K562 (cell line): ENCODE measurements at regions not wholly inside any gene's neighbourhood (a gene's known extent, or its start where the extent isn't known, plus 50 kb on each side); places are given as distances from the start of the nearest gene placed in this dataset.

Source experiments
- ATAC-seq: fragments of 200-7000 bp; cut with Tn5 transposase; 3 replicates; pipeline ENCODE4 v1.9.1; 2020; ENCODE audit warnings: moderate library complexity
- BruUV-seq: library from RNA; stranded (reverse); fragments of 400-500 nt; replicated peaks from 2 replicates; lab custom pipeline; 2021; lab: Mats Ljungman, UMichigan
- CTCF ChIA-PET: fragments of 300-600 bp; formaldehyde crosslinking; extraction: SDS; loops from one replicate; lab custom pipeline; 2021; ENCODE audit warnings: low intra/inter-chr PET ratio; lab: Yijun Ruan, JAX
- POLR2A ChIA-PET: fragments of 300-600, 350-650 bp; sonication (Branson Sonifier 250); formaldehyde crosslinking; extraction: SDS; loops from one replicate; lab custom pipeline; 2021; ENCODE audit warnings: antibody characterized with exemption, inconsistent platforms; lab: Yijun Ruan, JAX
- DNase-seq, 4 experiments: peaks; one replicate each; pipeline versions ENCODE4 v3.0.0 to v3.0.0-alpha.2; 2011 to 2018; ENCODE audit warnings: low spot score in 3 of 4, mixed read lengths in 3 of 4; ENCODE audit errors: extremely low read depth in 1 of 4
- FAIRE-seq: peaks from 2 replicates; lab custom pipeline; 2011; peaks lifted over from hg19 to GRCh38; lab: Jason Lieb, UNC
- H2AFZ ChIP-seq: 2 replicates; pipeline ENCODE4 v1.6.0; 2011; ENCODE audit warnings: low read depth, low read length, control low read depth, inconsistent platforms
- H3K27ac ChIP-seq: fragments of 200-600 bp; 3 replicates; pipeline ENCODE4 v1.8.0; 2011; ENCODE audit warnings: low read depth, mild to moderate bottlenecking, control low read depth, inconsistent platforms, low read length, moderate library complexity, mixed read lengths; ENCODE audit errors: extremely low read depth
- H3K27me3 ChIP-seq, 2 experiments: fragments of 300-600 bp in 1 of 2; 2 replicates in 1 of 2; 3 replicates in 1 of 2; pipeline versions ENCODE4 v1.6.0 to v1.8.0; 2011; ENCODE audit warnings: inconsistent platforms in 2 of 2, low read length in 2 of 2, mild to moderate bottlenecking in 1 of 2, mixed read lengths in 1 of 2, moderate library complexity in 1 of 2; ENCODE audit not compliant: control insufficient read depth in 2 of 2, insufficient read depth in 2 of 2
- H3K36me3 ChIP-seq: fragments of 300-600 bp; 3 replicates; pipeline ENCODE4 v1.8.0; 2011; ENCODE audit warnings: mild to moderate bottlenecking, low read length, inconsistent platforms; ENCODE audit not compliant: control insufficient read depth, insufficient read depth
- H3K4me1 ChIP-seq, 2 experiments: fragments of 200-600 bp in 1 of 2; replicated peaks in 1 of 2; 2 replicates in 1 of 2; 3 replicates in 1 of 2; pipeline versions ENCODE4 v1.5.1 to v1.8.0; 2011; ENCODE audit warnings: inconsistent platforms in 2 of 2, low read length in 2 of 2, mild to moderate bottlenecking in 1 of 2, mixed read lengths in 1 of 2, moderate library complexity in 1 of 2; ENCODE audit not compliant: control insufficient read depth in 2 of 2, insufficient read depth in 2 of 2
- H3K4me2 ChIP-seq: 2 replicates; pipeline ENCODE4 v1.6.1; 2011; ENCODE audit warnings: low read length, control low read depth, inconsistent platforms, mixed read lengths; ENCODE audit not compliant: insufficient read depth
- H3K4me3 ChIP-seq: fragments of 200-600 bp; sonication (generic), shearing (Covaris generic); 2 replicates; pipeline ENCODE4 v1.5.1; 2016; ENCODE audit warnings: control low read depth, inconsistent platforms
- H3K79me2 ChIP-seq: fragments of 200-600 bp; 3 replicates; pipeline ENCODE4 v1.8.0; 2011; ENCODE audit warnings: low read length, inconsistent platforms; ENCODE audit not compliant: control insufficient read depth, insufficient read depth
- H3K9ac ChIP-seq, 2 experiments: 2 replicates each; pipeline versions ENCODE4 v1.6.0 to v1.6.1; 2011; ENCODE audit warnings: low read depth in 2 of 2, low read length in 2 of 2, control low read depth in 1 of 2, inconsistent platforms in 1 of 2, mild to moderate bottlenecking in 1 of 2, mixed read lengths in 1 of 2; ENCODE audit not compliant: insufficient read depth in 1 of 2
- H3K9me1 ChIP-seq: one replicate; pipeline ENCODE4 v1.6.0; 2011; ENCODE audit warnings: inconsistent platforms, mild to moderate bottlenecking, low read length, moderate library complexity; ENCODE audit not compliant: control insufficient read depth, insufficient read depth
- H3K9me3 ChIP-seq: replicated peaks from 2 replicates; pipeline ENCODE4 v1.5.1; 2011; ENCODE audit warnings: low read depth, low read length, inconsistent platforms; ENCODE audit not compliant: control insufficient read depth, insufficient read depth
- H4K20me1 ChIP-seq: replicated peaks from 2 replicates; pipeline ENCODE4 v1.6.1; 2011; ENCODE audit warnings: low read length, inconsistent platforms, mixed read lengths; ENCODE audit not compliant: control insufficient read depth, insufficient read depth
- BRD9 ChIP-seq: fragments of 450-650 bp; IDR thresholded peaks from 2 replicates; pipeline ENCODE4 v1.6.1; 2018; ENCODE audit warnings: low read depth; ENCODE audit not compliant: partially characterized antibody
- FOXK1 ChIP-seq: sonication (generic); formaldehyde crosslinking; IDR thresholded peaks from 2 replicates; pipeline ENCODE4 v1.8.0; 2022; ENCODE audit warnings: missing genetic modification reagents, mild to moderate bottlenecking, borderline replicate concordance
- MCM7 ChIP-seq, 2 experiments: fragments of 450-650 bp; IDR thresholded peaks; 2 replicates each; pipeline ENCODE4 v1.6.1; 2016 to 2018
- MYC ChIP-seq, 2 experiments: fragments of 250-450 bp in 1 of 2; sonication (Bioruptor Pico) in 1 of 2; IDR thresholded peaks; 2 replicates each; pipeline versions ENCODE4 v1.5.1 to v1.6.1; 2012 to 2021; ENCODE audit warnings: low read depth in 2 of 2, borderline replicate concordance in 1 of 2, improper control_type of control experiment in 1 of 2, low read length in 1 of 2, mild to moderate bottlenecking in 1 of 2, moderate library complexity in 1 of 2
- PCBP1 ChIP-seq: fragments of 200-400 bp; formaldehyde crosslinking; IDR thresholded peaks from 2 replicates; pipeline ENCODE4 v1.6.1; 2018; ENCODE audit warnings: mild to moderate bottlenecking, low read depth, low read length; ENCODE audit not compliant: poor library complexity, severe bottlenecking
- PHTF2 ChIP-seq: fragments of 250-450 bp; sonication (Bioruptor Pico); IDR thresholded peaks from 2 replicates; pipeline ENCODE4 v1.5.0; 2021; ENCODE audit warnings: mild to moderate bottlenecking
- ZNF224 ChIP-seq: sonication (generic); formaldehyde crosslinking; IDR thresholded peaks from 2 replicates; pipeline ENCODE4 v1.8.0; 2022; ENCODE audit warnings: mild to moderate bottlenecking, missing genetic modification reagents
- ZNF589 ChIP-seq: fragments of 200-800 bp; sonication (Bioruptor generic); IDR thresholded peaks from 2 replicates; pipeline ENCODE4 v1.6.1; 2016; ENCODE audit warnings: low read depth, missing genetic modification characterization, missing compliant biosample characterization
- WGBS: fragments of 100-300 bp; shearing (Covaris generic); methylation state at CpG from one replicate; pipeline ENCODE4 v1.1.6; 2016; ENCODE audit warnings: low coverage, mixed read lengths; ENCODE audit not compliant: insufficient coverage; ENCODE audit errors: missing lambda C conversion rate; 5-methylcytosine and 5-hydroxymethylcytosine counted together
- in situ Hi-C: fragments of 300-500 bp; cut with MboI; formaldehyde crosslinking; loops from 4 replicates; pipeline ENCODE4 v1.15.0; 2018; ENCODE audit warnings: inconsistent platforms, mixed read lengths
- intact Hi-C: fragments of 100-400 bp; cut with micrococcal nuclease; formaldehyde crosslinking; loops from 2 replicates; pipeline ENCODE4 v1.14.2; 2022

DNA sequence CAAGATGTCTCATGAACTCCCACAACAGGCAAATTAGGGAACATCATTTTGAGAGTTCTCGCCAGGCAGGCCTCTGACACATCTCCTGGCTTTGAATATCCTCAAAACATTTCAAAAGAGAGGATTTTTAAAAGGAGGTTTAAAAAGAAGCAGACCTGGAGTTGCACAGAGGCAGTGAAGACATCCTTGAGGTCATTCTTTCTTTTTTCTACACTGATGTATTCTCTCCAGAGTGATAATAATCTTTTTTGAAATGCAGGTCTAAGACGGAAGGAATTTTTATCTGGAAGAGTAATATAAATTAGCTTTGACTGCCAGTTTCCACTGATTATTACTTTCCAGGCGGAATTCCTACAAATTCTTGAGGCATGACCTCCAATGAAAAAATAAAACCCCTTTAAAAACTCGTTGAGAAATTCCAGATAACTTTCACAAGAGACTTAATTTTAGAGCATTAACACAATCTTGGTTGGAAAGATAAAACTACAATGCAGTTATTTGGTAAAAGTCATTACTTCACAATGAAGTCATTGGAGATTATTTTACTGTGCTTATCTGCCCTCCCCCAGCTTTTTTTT lies 125.0 kb downstream of the LYPLAL1 start:
- ATAC-seq: no peak
- no peak for DNase-seq
- no peaks in the 10 kb centered on the region for H3K9me1 ChIP-seq
- intact Hi-C loops: no loop called here
- no peaks in the 10 kb centered on the region for H3K27me3 ChIP-seq
- no peak for TF ChIP-seq MCM7 (IDR thresholded peaks at IDR 0.05)
- no peak for TF ChIP-seq PHTF2 (CRISPR knock-in tag)
- TF ChIP-seq MYC (IDR thresholded peaks at IDR 0.05; ENCODE audit: low read depth, low read length): no peak
- no peak for TF ChIP-seq MYC (CRISPR knock-in tag; IDR thresholded peaks at IDR 0.05; ENCODE audit: borderline replicate concordance, low read depth)
- no peak for TF ChIP-seq ZNF589 (CRISPR knock-in tag)
- no peak for TF ChIP-seq BRD9
- TF ChIP-seq PCBP1: no peak
- no peak for TF ChIP-seq ZNF224 (CRISPR knock-in tag)
- no peak for TF ChIP-seq FOXK1 (CRISPR knock-in tag)
- TF ChIP-seq, all 486 proteins: peak for 0
- POLR2A ChIA-PET: no interaction called here
- no peak overlapping the region for H3K9ac ChIP-seq
- H3K4me3 ChIP-seq: no peak overlapping the region
- no peak overlapping the region for H2AFZ ChIP-seq
- no peak for FAIRE-seq
- in situ Hi-C loops: no loop called here
- no peaks in the 10 kb centered on the region for H3K4me1 ChIP-seq
- H3K79me2 ChIP-seq: no peaks in the 10 kb centered on the region
- H4K20me1 ChIP-seq: no peaks in the 10 kb centered on the region
- BruUV-seq: no TSS peak
- 2% methylated on average over 4 of the region's 4 CpGs for WGBS
- no peaks in the 10 kb centered on the region for H3K36me3 ChIP-seq
- H3K4me2 ChIP-seq: no peak overlapping the region
- CTCF ChIA-PET: no interaction called here
- H3K9me3 ChIP-seq: no peaks in the 10 kb centered on the region
- no peak overlapping the region for H3K27ac ChIP-seq
